ENCODE measurements at regions not wholly inside any gene's neighbourhood (a gene's known extent, or its start where the extent isn't known, plus 50 kb on each side); places are given as distances from the start of the nearest gene placed in this dataset.

DNA sequence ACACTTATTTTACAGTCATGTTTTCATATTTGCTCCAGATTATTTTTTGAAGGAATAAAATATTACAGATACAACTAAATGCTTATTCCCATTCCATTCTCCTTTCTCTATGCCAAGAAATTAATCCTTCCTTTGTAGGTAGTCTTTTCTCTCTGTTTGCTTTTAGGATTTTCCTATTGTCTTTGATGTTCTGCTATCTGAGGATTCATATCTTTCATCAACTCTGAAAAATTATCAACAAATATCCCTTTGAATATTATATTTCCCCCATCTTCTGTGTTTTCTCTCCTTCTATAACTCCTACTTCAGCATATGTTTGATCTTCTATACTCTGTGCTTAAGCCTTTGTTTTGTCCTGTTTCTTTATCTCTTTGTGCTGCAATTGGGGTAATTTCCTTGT is 260.4 kb upstream of the RBMS1 start:
- TF ChIP-seq, protein P1, sequence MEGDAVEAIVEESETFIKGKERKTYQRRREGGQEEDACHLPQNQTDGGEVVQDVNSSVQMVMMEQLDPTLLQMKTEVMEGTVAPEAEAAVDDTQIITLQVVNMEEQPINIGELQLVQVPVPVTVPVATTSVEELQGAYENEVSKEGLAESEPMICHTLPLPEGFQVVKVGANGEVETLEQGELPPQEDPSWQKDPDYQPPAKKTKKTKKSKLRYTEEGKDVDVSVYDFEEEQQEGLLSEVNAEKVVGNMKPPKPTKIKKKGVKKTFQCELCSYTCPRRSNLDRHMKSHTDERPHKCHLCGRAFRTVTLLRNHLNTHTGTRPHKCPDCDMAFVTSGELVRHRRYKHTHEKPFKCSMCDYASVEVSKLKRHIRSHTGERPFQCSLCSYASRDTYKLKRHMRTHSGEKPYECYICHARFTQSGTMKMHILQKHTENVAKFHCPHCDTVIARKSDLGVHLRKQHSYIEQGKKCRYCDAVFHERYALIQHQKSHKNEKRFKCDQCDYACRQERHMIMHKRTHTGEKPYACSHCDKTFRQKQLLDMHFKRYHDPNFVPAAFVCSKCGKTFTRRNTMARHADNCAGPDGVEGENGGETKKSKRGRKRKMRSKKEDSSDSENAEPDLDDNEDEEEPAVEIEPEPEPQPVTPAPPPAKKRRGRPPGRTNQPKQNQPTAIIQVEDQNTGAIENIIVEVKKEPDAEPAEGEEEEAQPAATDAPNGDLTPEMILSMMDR (IDR thresholded peaks at IDR 0.05 in 8 of 11, conservative IDR thresholded peaks at IDR 0.05 in 3 of 11) = no peak
- TF ChIP-seq POLR2AphosphoS5 (IDR thresholded peaks at IDR 0.05) = no peak
